Panc1 (cell line): ENCODE measurements at regions not wholly inside any gene's neighbourhood (a gene's known extent, or its start where the extent isn't known, plus 50 kb on each side); places are given as distances from the start of the nearest gene placed in this dataset.

Experiments used
- ATAC-seq: fragments of 200-7000 bp; cut with Tn5 transposase; 2 replicates; pipeline ENCODE4 v1.9.1; 2020; ENCODE audit warnings: mild to moderate bottlenecking, moderate library complexity
- BruUV-seq: library from RNA; stranded (reverse); fragments of 400-500 nt; replicated peaks from 2 replicates; lab custom pipeline; 2021; lab: Mats Ljungman, UMichigan
- CTCF ChIA-PET: fragments of 300-600 bp; sonication (Branson Sonifier 250); formaldehyde crosslinking; loops from one replicate; lab custom pipeline; 2022; ENCODE audit warnings: antibody characterized with exemption; lab: Charles Lee
- POLR2A ChIA-PET: fragments of 300-600 bp; sonication (Branson Sonifier 250); formaldehyde crosslinking; loops from one replicate; lab custom pipeline; 2022; ENCODE audit warnings: antibody characterized with exemption; lab: Charles Lee
- DNase-seq: peaks from one replicate; pipeline ENCODE4 v3.0.0-alpha.2; 2010; ENCODE audit warnings: low read depth, low spot score
- H3K27ac ChIP-seq: 2 replicates; pipeline ENCODE4 v1.5.1; 2011; ENCODE audit warnings: mild to moderate bottlenecking, low read length, inconsistent platforms
- H3K27me3 ChIP-seq: fragments of 200-500 bp; sonication (Bioruptor generic); 2 replicates; pipeline ENCODE4 v1.6.0; 2014; ENCODE audit warnings: low read length, inconsistent platforms; ENCODE audit not compliant: control insufficient read depth, insufficient read depth
- H3K36me3 ChIP-seq: fragments of 200-500 bp; sonication (Bioruptor generic); 2 replicates; pipeline ENCODE4 v1.5.1; 2014; ENCODE audit warnings: inconsistent platforms, mild to moderate bottlenecking, low read length, moderate library complexity; ENCODE audit not compliant: control insufficient read depth, insufficient read depth
- H3K4me1 ChIP-seq: 2 replicates; pipeline ENCODE4 v1.5.1; 2011; ENCODE audit warnings: inconsistent platforms, mild to moderate bottlenecking, low read length, moderate library complexity; ENCODE audit not compliant: control insufficient read depth, insufficient read depth
- H3K4me3 ChIP-seq, 2 experiments: 2 replicates each; pipeline ENCODE4 v1.5.1; 2011 to 2012; ENCODE audit warnings: low read depth in 2 of 2, low read length in 2 of 2, mild to moderate bottlenecking in 2 of 2, inconsistent platforms in 1 of 2, moderate library complexity in 1 of 2
- H3K9me3 ChIP-seq: fragments of 200-500 bp; sonication (Bioruptor generic); 2 replicates; pipeline ENCODE4 v1.5.1; 2014; ENCODE audit warnings: low read depth, mild to moderate bottlenecking, inconsistent platforms, low read length, moderate library complexity; ENCODE audit not compliant: control insufficient read depth, insufficient read depth
- CTCF ChIP-seq: fragments of 450-650 bp; IDR thresholded peaks from 2 replicates; pipeline ENCODE4 v1.5.1; 2017; ENCODE audit warnings: mild to moderate bottlenecking
- POLR2AphosphoS5 ChIP-seq: IDR thresholded peaks from 2 replicates; pipeline ENCODE4 v1.6.1; 2012; ENCODE audit warnings: mild to moderate bottlenecking, low read depth, low read length, moderate library complexity
- REST ChIP-seq, 2 experiments: IDR thresholded peaks; 2 replicates each; pipeline ENCODE4 v1.6.1; 2011 to 2012; ENCODE audit warnings: low read depth in 2 of 2, control low read depth in 1 of 2, low read length in 1 of 2, mild to moderate bottlenecking in 1 of 2, moderate library complexity in 1 of 2; ENCODE audit not compliant: insufficient read depth in 1 of 2
- SIN3A ChIP-seq: IDR thresholded peaks from 2 replicates; pipeline ENCODE4 v1.6.1; 2012; ENCODE audit warnings: low read depth, mild to moderate bottlenecking, low read length, moderate library complexity, borderline replicate concordance; ENCODE audit not compliant: insufficient read depth
- TCF7L2 ChIP-seq: IDR thresholded peaks from 2 replicates; pipeline ENCODE4 v1.6.1; 2011; ENCODE audit warnings: mild to moderate bottlenecking, low read depth, low read length, inconsistent platforms
- in situ Hi-C: cut with HindIII; loops from 2 replicates; pipeline ENCODE4 v1.10.0; 2016; ENCODE audit warnings: low sequenced_read_pairs, low pct_unique_long_range_greater_than_20kb
- intact Hi-C: fragments of 100-400 bp; cut with micrococcal nuclease; formaldehyde crosslinking; loops from one replicate; pipeline ENCODE4 v1.10.0; 2022; ENCODE audit not compliant: unreplicated experiment

GRCh38 chr3:64289622-64290021, 64.4 kb upstream of the PRICKLE2 start:
- ATAC-seq: no peak
- TF ChIP-seq TCF7L2 (no peak), SIN3A (no peak)
- BruUV-seq: no TSS peak
- Histone ChIP-seq H3K27me3 (no peaks in the 10 kb centered on the region), H3K4me3 (no peak overlapping the region), H3K27ac (no peak overlapping the region), H3K36me3 (no peaks in the 10 kb centered on the region), H3K9me3 (no peaks in the 10 kb centered on the region), H3K4me1 (no peaks in the 10 kb centered on the region)
- in situ Hi-C loops: no loop called here
- ChIA-PET POLR2A (no interaction called here), CTCF (no interaction called here)
- DNase-seq: no peak
- intact Hi-C loops: no loop called here

- H3K27ac ChIP-seq: no peak overlapping the region
- no peaks in the 10 kb centered on the region for H3K27me3 ChIP-seq
- DNase-seq (no peak), ATAC-seq (no peak)
- BruUV-seq: no TSS peak
- TF ChIP-seq REST (IDR thresholded peaks at IDR 0.05; ENCODE audit: insufficient read depth in 1 of 2, low read depth in 2 of 2, low read length in 1 of 2): no peak
- no peak for TF ChIP-seq CTCF
- TF ChIP-seq POLR2AphosphoS5: no peak
- no peak for TF ChIP-seq TCF7L2
- TF ChIP-seq SIN3A: no peak
- no peaks in the 10 kb centered on the region for H3K9me3 ChIP-seq
- H3K36me3 ChIP-seq: no peaks in the 10 kb centered on the region
- no peaks in the 10 kb centered on the region for H3K4me1 ChIP-seq
- in situ Hi-C loops: no loop called here
- intact Hi-C loops: no loop called here
- POLR2A ChIA-PET: no interaction called here
- CTCF ChIA-PET: no interaction called here
- no peak overlapping the region for H3K4me3 ChIP-seq
Observed at GRCh38 chr3:64278625-64279024, 53.4 kb upstream of the PRICKLE2 start.

GRCh38 chr3:64276131-64276530, 50.9 kb upstream of the PRICKLE2 start:
- ChIA-PET POLR2A (no interaction called here), CTCF (no interaction called here)
- in situ Hi-C loops (no loop called here), intact Hi-C loops (no loop called here)
- Histone ChIP-seq H3K27ac (no peak overlapping the region), H3K27me3 (no peaks in the 10 kb centered on the region), H3K4me3 (no peak overlapping the region), H3K36me3 (no peaks in the 10 kb centered on the region), H3K4me1 (no peaks in the 10 kb centered on the region), H3K9me3 (no peaks in the 10 kb centered on the region)
- no peak for TF ChIP-seq REST (IDR thresholded peaks at IDR 0.05; ENCODE audit: insufficient read depth in 1 of 2, low read depth in 2 of 2, low read length in 1 of 2)
- TF ChIP-seq SIN3A: no peak
- no peak for TF ChIP-seq CTCF
- no peak for TF ChIP-seq TCF7L2
- TF ChIP-seq POLR2AphosphoS5: no peak
- no peak for DNase-seq
- BruUV-seq: no TSS peak
- no peak for ATAC-seq
